ENCODE measurements at regions not wholly inside any gene's neighbourhood (a gene's known extent, or its start where the extent isn't known, plus 50 kb on each side); places are given as distances from the start of the nearest gene placed in this dataset.

GRCh38 chr14:103273145-103273744 is 60.8 kb upstream of the EIF5 start:
- intact Hi-C loops (cut with DNase I): no loop called here
- ATAC-seq (peak; percentile 42), DNase-seq (no peak)
- TF ChIP-seq, protein P1, sequence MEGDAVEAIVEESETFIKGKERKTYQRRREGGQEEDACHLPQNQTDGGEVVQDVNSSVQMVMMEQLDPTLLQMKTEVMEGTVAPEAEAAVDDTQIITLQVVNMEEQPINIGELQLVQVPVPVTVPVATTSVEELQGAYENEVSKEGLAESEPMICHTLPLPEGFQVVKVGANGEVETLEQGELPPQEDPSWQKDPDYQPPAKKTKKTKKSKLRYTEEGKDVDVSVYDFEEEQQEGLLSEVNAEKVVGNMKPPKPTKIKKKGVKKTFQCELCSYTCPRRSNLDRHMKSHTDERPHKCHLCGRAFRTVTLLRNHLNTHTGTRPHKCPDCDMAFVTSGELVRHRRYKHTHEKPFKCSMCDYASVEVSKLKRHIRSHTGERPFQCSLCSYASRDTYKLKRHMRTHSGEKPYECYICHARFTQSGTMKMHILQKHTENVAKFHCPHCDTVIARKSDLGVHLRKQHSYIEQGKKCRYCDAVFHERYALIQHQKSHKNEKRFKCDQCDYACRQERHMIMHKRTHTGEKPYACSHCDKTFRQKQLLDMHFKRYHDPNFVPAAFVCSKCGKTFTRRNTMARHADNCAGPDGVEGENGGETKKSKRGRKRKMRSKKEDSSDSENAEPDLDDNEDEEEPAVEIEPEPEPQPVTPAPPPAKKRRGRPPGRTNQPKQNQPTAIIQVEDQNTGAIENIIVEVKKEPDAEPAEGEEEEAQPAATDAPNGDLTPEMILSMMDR (IDR thresholded peaks at IDR 0.05): no peak
- H3K4me1 ChIP-seq: peaks cover 6% of the 10 kb centered on the region
- no peaks in the 10 kb centered on the region for H3K9me3 ChIP-seq
- peaks cover 53% of the 10 kb centered on the region for H3K27me3 ChIP-seq
- no peak overlapping the region for H3K27ac ChIP-seq
- H3K36me3 ChIP-seq: no peaks in the 10 kb centered on the region
- peak overlapping the region; percentile 42 for H3K4me3 ChIP-seq

- H3K4me1 ChIP-seq: peaks cover 10% of the 10 kb centered on the region
- peak; percentile 39 for ATAC-seq
- TF ChIP-seq, protein P1 (IDR thresholded peaks at IDR 0.05): no peak
- no peak overlapping the region for H3K27ac ChIP-seq
- peak overlapping the region; percentile 42 for H3K4me3 ChIP-seq
- H3K9me3 ChIP-seq: no peaks in the 10 kb centered on the region
- H3K27me3 ChIP-seq: peaks cover 59% of the 10 kb centered on the region
- DNase-seq: no peak
- H3K36me3 ChIP-seq: no peaks in the 10 kb centered on the region
- intact Hi-C loops (cut with DNase I): no loop called here
These were observed 60.1 kb upstream of the EIF5 start for GRCh38 chr14:103273745-103274615.

DNA sequence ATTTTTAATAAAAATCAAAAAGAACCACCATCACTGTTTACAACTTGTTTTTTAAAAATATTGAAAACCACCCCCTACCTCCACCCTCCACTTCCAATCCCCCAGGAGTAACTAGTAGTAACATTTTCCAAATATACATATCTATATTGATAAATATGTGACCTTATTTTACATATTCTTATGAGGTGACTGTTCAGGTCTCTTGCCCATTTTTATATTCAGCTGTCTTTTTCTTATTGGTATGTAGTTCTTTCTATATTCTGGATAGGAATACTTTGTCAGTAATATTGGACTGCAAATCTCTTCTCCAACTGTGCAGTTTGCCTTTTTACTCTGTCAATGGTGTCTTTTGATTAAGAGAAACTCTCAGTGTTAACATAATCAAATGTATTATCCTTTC is 59.0 kb upstream of the EIF5 start:
- no peak for DNase-seq
- no peaks in the 10 kb centered on the region for H3K9me3 ChIP-seq
- H3K27me3 ChIP-seq: peaks cover 68% of the 10 kb centered on the region
- H3K4me1 ChIP-seq: peaks cover 16% of the 10 kb centered on the region
- TF ChIP-seq, protein P1 (IDR thresholded peaks at IDR 0.05): no peak
- no peaks in the 10 kb centered on the region for H3K36me3 ChIP-seq
- H3K4me3 ChIP-seq: no peak overlapping the region
- H3K27ac ChIP-seq: no peak overlapping the region
- ATAC-seq: no peak
- intact Hi-C loops (cut with DNase I): no loop called here

DNA sequence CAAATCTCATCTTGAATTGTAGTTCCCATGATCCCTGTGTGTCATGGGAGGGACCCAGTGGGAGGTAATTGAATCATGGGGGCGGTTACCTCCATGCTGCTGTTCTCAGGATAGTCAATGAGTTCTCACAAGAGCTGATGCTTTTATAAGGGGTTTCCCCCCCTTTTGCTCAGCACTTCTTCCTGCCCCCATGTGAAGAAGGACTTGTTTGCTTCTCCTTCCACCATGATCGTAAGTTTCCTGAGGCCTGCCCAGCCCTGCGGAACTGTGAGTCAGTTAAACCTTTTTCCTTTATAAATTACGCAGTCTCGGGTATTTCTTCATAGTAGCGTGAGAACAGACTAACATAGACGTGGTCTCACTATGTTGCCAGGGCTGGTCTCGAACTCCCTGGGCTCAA is 56.1 kb upstream of the EIF5 start:
- intact Hi-C loops (cut with DNase I): no loop called here
- DNase-seq (no peak), ATAC-seq (no peak)
- Histone ChIP-seq H3K4me1 (peaks cover 16% of the 10 kb centered on the region), H3K36me3 (no peaks in the 10 kb centered on the region), H3K27ac (no peak overlapping the region), H3K4me3 (no peak overlapping the region), H3K9me3 (no peaks in the 10 kb centered on the region), H3K27me3 (peaks cover 67% of the 10 kb centered on the region)
- TF ChIP-seq, protein P1 (IDR thresholded peaks at IDR 0.05): no peak

- intact Hi-C loops (cut with DNase I): loop anchor here (10.0 kb wide), 1 partner anchor 195 kb away; the partner anchor contains the start of gene LBHD2
- Histone ChIP-seq H3K4me3 (peak overlapping the region; percentile 35), H3K27ac (no peak overlapping the region), H3K36me3 (no peaks in the 10 kb centered on the region), H3K27me3 (peaks cover 53% of the 10 kb centered on the region), H3K4me1 (peaks cover 10% of the 10 kb centered on the region), H3K9me3 (no peaks in the 10 kb centered on the region)
- DNase-seq (no peak), ATAC-seq (peak; percentile 62)
- TF ChIP-seq, protein P1 (IDR thresholded peaks at IDR 0.05): no peak
These were observed 54.7 kb upstream of the EIF5 start for GRCh38 chr14:103279142-103280025.

Data from upper lobe of right lung (tissue), 1 donor.